Calu3 (cell line): ENCODE measurements at regions not wholly inside any gene's neighbourhood (a gene's known extent, or its start where the extent isn't known, plus 50 kb on each side); places are given as distances from the start of the nearest gene placed in this dataset.

Source experiments
- BruUV-seq: library from RNA; stranded (reverse); fragments of 400-500 nt; replicated peaks from 2 replicates; lab custom pipeline; 2021; lab: Mats Ljungman, UMichigan
- CTCF ChIA-PET: fragments of 300-600 bp; sonication (Branson Sonifier 250); formaldehyde crosslinking; loops from one replicate; lab custom pipeline; 2022; ENCODE audit warnings: antibody characterized with exemption; lab: Charles Lee
- DNase-seq: peaks from one replicate; pipeline ENCODE4 v3.0.0; 2022
- H3K27ac Mint-ChIP-seq: one replicate; pipeline ENCODE4 v1.8.0; 2022; ENCODE audit warnings: mixed read lengths; ENCODE audit not compliant: unreplicated experiment
- H3K27me3 Mint-ChIP-seq: one replicate; pipeline ENCODE4 v1.8.0; 2022; ENCODE audit warnings: mixed read lengths; ENCODE audit not compliant: unreplicated experiment
- H3K36me3 Mint-ChIP-seq: one replicate; pipeline ENCODE4 v1.8.0; 2022; ENCODE audit warnings: mild to moderate bottlenecking, moderate library complexity, mixed read lengths; ENCODE audit not compliant: insufficient read depth, unreplicated experiment
- H3K4me1 Mint-ChIP-seq: one replicate; pipeline ENCODE4 v1.8.0; 2022; ENCODE audit warnings: mild to moderate bottlenecking, low read depth, mixed read lengths; ENCODE audit not compliant: unreplicated experiment
- H3K4me3 Mint-ChIP-seq: one replicate; pipeline ENCODE4 v1.8.0; 2022; ENCODE audit warnings: mild to moderate bottlenecking, low read depth, moderate library complexity, mixed read lengths; ENCODE audit not compliant: unreplicated experiment
- H3K9me3 Mint-ChIP-seq: one replicate; pipeline ENCODE4 v1.8.0; 2022; ENCODE audit warnings: low read depth, mixed read lengths; ENCODE audit not compliant: unreplicated experiment
- intact Hi-C: fragments of 100-400 bp; cut with micrococcal nuclease; formaldehyde crosslinking; loops from one replicate; pipeline ENCODE4 v1.10.0; 2022; ENCODE audit not compliant: unreplicated experiment
- TF ChIP-seq, protein P1 (sequence below): fragments of 200-600 bp; IDR thresholded peaks from one replicate; pipeline ENCODE4 v1.8.0; 2022; ENCODE audit warnings: antibody characterized with exemption; ENCODE audit not compliant: unreplicated experiment

DNA sequence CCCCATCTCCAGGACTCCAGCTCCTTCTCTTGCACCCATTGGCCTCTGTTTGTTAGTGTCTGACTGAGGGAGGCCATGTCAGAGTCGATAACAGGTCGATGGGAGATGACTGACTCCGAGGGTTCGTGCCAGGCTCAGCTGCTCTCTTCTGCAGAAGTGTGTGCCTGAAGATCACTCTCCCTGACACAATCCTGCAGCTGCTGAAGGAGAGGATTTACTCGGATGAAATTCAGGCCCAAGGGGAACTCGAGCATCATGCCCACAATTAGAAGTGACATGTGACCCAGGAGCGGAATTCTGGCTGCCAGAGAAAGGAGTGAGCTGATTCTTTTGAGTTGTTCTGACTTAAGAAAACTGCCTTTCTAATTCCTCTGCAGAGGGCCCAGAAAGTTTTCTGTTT, 318.2 kb downstream of the MAFB start:
- DNase-seq: no peak
- H3K27me3 Mint-ChIP-seq: no peaks in the 10 kb centered on the region
- H3K4me1 Mint-ChIP-seq: no peaks in the 10 kb centered on the region
- BruUV-seq: no TSS peak
- peaks cover 4% of the 10 kb centered on the region for H3K9me3 Mint-ChIP-seq
- H3K4me3 Mint-ChIP-seq: no peak overlapping the region
- H3K27ac Mint-ChIP-seq: no peak overlapping the region
- intact Hi-C loops: no loop called here
- TF ChIP-seq, protein P1, sequence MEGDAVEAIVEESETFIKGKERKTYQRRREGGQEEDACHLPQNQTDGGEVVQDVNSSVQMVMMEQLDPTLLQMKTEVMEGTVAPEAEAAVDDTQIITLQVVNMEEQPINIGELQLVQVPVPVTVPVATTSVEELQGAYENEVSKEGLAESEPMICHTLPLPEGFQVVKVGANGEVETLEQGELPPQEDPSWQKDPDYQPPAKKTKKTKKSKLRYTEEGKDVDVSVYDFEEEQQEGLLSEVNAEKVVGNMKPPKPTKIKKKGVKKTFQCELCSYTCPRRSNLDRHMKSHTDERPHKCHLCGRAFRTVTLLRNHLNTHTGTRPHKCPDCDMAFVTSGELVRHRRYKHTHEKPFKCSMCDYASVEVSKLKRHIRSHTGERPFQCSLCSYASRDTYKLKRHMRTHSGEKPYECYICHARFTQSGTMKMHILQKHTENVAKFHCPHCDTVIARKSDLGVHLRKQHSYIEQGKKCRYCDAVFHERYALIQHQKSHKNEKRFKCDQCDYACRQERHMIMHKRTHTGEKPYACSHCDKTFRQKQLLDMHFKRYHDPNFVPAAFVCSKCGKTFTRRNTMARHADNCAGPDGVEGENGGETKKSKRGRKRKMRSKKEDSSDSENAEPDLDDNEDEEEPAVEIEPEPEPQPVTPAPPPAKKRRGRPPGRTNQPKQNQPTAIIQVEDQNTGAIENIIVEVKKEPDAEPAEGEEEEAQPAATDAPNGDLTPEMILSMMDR: no peak
- H3K36me3 Mint-ChIP-seq: no peaks in the 10 kb centered on the region
- CTCF ChIA-PET: no interaction called here

DNA sequence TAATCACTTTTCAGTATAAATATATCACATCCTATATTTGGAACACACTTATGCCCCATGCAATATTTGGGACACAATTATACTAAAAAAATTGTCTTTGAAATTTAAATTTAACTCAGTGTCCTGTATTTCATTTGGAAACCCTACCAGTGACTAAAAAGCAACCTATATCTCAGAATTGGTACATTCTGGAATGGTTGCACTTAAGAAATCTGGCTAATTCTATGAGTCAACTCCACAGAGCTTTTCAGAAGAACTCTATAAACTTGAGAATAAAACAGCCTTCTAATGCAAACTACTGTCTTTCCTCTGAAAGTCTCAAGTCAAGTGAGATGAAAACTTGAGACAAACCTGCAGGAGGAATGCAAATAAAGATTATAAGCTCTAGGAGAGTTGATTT, 320.2 kb downstream of the MAFB start:
- peaks cover 14% of the 10 kb centered on the region for H3K27me3 Mint-ChIP-seq
- no peak overlapping the region for H3K4me3 Mint-ChIP-seq
- no peak overlapping the region for H3K27ac Mint-ChIP-seq
- DNase-seq: no peak
- no peaks in the 10 kb centered on the region for H3K9me3 Mint-ChIP-seq
- H3K36me3 Mint-ChIP-seq: no peaks in the 10 kb centered on the region
- CTCF ChIA-PET: no interaction called here
- no peaks in the 10 kb centered on the region for H3K4me1 Mint-ChIP-seq
- intact Hi-C loops: no loop called here
- no TSS peak for BruUV-seq
- TF ChIP-seq, protein P1: no peak

DNA sequence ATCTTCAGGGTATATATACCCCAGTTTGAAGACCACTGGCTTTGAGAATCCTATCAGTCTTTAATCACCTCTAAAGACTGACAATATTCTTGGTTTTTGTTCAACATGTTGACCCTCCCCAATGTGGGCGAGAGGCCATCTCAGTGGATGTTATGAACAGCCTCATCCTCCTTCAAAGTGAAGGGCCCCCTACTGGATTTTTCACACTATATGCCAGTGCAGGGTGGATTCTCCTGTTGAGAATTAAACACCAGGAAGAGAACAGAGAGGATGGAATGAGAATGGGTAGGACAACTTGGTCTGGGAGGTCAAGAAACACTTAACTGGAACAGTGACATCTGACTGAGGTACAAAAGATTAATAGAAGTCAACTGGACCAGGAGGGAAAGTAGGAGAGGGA, 327.1 kb downstream of the MAFB start:
- BruUV-seq: no TSS peak
- no peak overlapping the region for H3K27ac Mint-ChIP-seq
- intact Hi-C loops: no loop called here
- TF ChIP-seq, protein P1: no peak
- no peak for DNase-seq
- no peaks in the 10 kb centered on the region for H3K9me3 Mint-ChIP-seq
- CTCF ChIA-PET: interaction anchor here (0.6 to 0.7 kb wide), 2 partner anchors 79 kb away, joined by 3 read pairs; no protein-coding TSS in a partner anchor
- peaks cover 44% of the 10 kb centered on the region for H3K27me3 Mint-ChIP-seq
- H3K4me3 Mint-ChIP-seq: no peak overlapping the region
- H3K4me1 Mint-ChIP-seq: no peaks in the 10 kb centered on the region
- no peaks in the 10 kb centered on the region for H3K36me3 Mint-ChIP-seq

DNA sequence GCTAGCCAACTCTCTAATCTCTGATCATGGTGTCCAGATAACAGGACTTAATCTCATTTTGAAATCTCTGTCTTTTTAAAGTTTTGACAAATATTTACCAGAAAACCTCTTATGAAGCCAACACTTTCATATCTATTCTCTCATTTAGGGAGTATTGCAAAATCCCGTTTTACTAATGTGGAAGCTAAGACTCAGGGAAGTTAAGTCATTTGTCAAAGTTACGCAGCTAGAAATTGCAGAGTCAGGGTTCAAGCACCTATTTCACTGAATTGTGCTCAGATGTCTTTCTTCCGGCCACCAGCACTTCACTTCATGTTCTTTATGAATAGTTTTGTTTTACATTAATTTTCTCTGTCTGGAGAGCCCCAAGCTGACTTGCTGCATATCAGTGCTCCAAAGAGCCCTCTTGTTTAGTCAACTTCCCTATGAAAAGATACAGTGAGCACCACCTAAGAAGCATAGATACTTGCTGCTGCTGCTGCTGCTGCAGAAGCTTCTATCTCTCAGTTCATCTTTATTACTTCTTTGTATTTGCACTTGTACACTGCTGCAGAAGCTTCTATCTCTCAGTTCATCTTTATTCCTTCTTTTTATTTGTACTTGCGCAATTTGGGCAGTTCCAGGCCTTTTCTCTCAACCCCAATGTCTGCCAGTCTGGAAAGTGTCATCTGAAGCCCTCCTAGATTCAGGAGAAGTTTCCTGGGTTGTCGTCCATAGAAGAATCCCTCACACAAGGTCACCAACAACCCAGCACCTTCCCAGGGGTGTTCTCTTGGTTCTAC, 329.7 kb downstream of the MAFB start:
- no peaks in the 10 kb centered on the region for H3K9me3 Mint-ChIP-seq
- peaks cover 32% of the 10 kb centered on the region for H3K27me3 Mint-ChIP-seq
- intact Hi-C loops: no loop called here
- CTCF ChIA-PET: no interaction called here
- no peak overlapping the region for H3K4me3 Mint-ChIP-seq
- no peaks in the 10 kb centered on the region for H3K4me1 Mint-ChIP-seq
- H3K27ac Mint-ChIP-seq: no peak overlapping the region
- no peak for DNase-seq
- TF ChIP-seq, protein P1: no peak
- no peaks in the 10 kb centered on the region for H3K36me3 Mint-ChIP-seq
- no TSS peak for BruUV-seq
